ENCODE measurements at regions not wholly inside any gene's neighbourhood (a gene's known extent, or its start where the extent isn't known, plus 50 kb on each side); places are given as distances from the start of the nearest gene placed in this dataset.

GRCh38 chr10:44769450-44769849 lies 141.7 kb upstream of the TMEM72 start:
- ATAC-seq = no peak
- TF ChIP-seq BACH2 (CRISPR knock-in tag; IDR thresholded peaks at IDR 0.05; ENCODE audit: borderline replicate concordance) (no peak), ZNF565 (CRISPR knock-in tag; conservative IDR thresholded peaks at IDR 0.05; ENCODE audit: low read depth) (no peak)

GRCh38 chr10:44771233-44771995 lies 139.7 kb upstream of the TMEM72 start:
- ATAC-seq = no peak
- TF ChIP-seq ZFP30 (CRISPR knock-in tag; IDR thresholded peaks at IDR 0.05) = no peak
- TF ChIP-seq CSRNP3 (CRISPR knock-in tag; IDR thresholded peaks at IDR 0.05) = no peak
- no peak for TF ChIP-seq ZC3H10 (CRISPR knock-in tag; IDR thresholded peaks at IDR 0.05)

DNA sequence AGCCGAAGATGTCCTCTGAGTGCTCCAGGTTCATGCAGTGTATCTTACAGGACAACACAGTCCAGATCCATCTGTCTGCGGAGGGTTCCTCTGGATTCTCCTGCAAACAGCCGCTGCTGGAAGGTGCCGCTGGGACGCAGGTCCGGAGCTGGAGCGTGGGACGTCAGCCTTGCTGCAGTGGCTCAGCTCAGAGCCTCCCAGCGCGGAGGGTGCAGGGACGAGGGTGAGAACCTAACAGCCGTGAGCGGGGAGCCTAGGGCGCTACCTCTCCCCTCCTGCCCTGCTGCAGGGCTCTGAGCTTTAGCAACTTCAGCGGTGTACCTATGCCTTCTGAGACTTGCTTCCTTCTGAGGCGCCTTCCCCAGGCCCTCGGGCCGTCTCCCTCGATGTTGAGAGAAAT lies 137.6 kb upstream of the TMEM72 start:
- TF ChIP-seq ZNF8 (CRISPR knock-in tag; IDR thresholded peaks at IDR 0.05) = no peak
- TF ChIP-seq, protein P1, sequence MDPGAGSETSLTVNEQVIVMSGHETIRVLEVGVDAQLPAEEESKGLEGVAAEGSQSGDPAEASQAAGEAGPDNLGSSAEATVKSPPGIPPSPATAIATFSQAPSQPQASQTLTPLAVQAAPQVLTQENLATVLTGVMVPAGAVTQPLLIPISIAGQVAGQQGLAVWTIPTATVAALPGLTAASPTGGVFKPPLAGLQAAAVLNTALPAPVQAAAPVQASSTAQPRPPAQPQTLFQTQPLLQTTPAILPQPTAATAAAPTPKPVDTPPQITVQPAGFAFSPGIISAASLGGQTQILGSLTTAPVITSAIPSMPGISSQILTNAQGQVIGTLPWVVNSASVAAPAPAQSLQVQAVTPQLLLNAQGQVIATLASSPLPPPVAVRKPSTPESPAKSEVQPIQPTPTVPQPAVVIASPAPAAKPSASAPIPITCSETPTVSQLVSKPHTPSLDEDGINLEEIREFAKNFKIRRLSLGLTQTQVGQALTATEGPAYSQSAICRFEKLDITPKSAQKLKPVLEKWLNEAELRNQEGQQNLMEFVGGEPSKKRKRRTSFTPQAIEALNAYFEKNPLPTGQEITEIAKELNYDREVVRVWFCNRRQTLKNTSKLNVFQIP (CRISPR knock-in tag; IDR thresholded peaks at IDR 0.05; ENCODE audit: borderline replicate concordance, low read depth) = no peak
- TF ChIP-seq SNAI2 (CRISPR knock-in tag; IDR thresholded peaks at IDR 0.05) = no peak

GRCh38 chr10:44774676-44775401 lies 136.3 kb upstream of the TMEM72 start:
- ATAC-seq = no peak
- TF ChIP-seq RARB (CRISPR knock-in tag; IDR thresholded peaks at IDR 0.05) (no peak), ESRRG (CRISPR knock-in tag; IDR thresholded peaks at IDR 0.05) (no peak), ZFP30 (CRISPR knock-in tag; IDR thresholded peaks at IDR 0.05) (no peak), TCF4 (CRISPR knock-in tag; IDR thresholded peaks at IDR 0.05; ENCODE audit: borderline replicate concordance) (no peak), ZFP3 (CRISPR knock-in tag; IDR thresholded peaks at IDR 0.05) (no peak), ARNTL (CRISPR knock-in tag; IDR thresholded peaks at IDR 0.05; ENCODE audit: borderline replicate concordance, low read depth) (no peak), BACH2 (CRISPR knock-in tag; IDR thresholded peaks at IDR 0.05; ENCODE audit: borderline replicate concordance) (no peak), ZNF565 (CRISPR knock-in tag; conservative IDR thresholded peaks at IDR 0.05; ENCODE audit: low read depth) (no peak), ISL1 (CRISPR knock-in tag; IDR thresholded peaks at IDR 0.05) (no peak), CSDC2 (CRISPR knock-in tag; IDR thresholded peaks at IDR 0.05) (no peak), ZNF70 (CRISPR knock-in tag; IDR thresholded peaks at IDR 0.05) (no peak), OSR1 (CRISPR knock-in tag; IDR thresholded peaks at IDR 0.05) (no peak), TOX (CRISPR knock-in tag; IDR thresholded peaks at IDR 0.05; ENCODE audit: borderline replicate concordance) (no peak), GLIS3 (CRISPR knock-in tag; IDR thresholded peaks at IDR 0.05) (no peak)
- TF ChIP-seq, protein P1 (CRISPR knock-in tag; IDR thresholded peaks at IDR 0.05; ENCODE audit: borderline replicate concordance, low read depth) = no peak
- TF ChIP-seq, protein P2, sequence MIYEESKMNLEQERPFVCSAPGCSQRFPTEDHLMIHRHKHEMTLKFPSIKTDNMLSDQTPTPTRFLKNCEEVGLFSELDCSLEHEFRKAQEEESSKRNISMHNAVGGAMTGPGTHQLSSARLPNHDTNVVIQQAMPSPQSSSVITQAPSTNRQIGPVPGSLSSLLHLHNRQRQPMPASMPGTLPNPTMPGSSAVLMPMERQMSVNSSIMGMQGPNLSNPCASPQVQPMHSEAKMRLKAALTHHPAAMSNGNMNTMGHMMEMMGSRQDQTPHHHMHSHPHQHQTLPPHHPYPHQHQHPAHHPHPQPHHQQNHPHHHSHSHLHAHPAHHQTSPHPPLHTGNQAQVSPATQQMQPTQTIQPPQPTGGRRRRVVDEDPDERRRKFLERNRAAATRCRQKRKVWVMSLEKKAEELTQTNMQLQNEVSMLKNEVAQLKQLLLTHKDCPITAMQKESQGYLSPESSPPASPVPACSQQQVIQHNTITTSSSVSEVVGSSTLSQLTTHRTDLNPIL (CRISPR knock-in tag; IDR thresholded peaks at IDR 0.05; ENCODE audit: low read depth) = no peak

More for the DNA sequence above, 137.6 kb upstream of the TMEM72 start:
- ATAC-seq = no peak

- ATAC-seq = no peak
- TF ChIP-seq TCF4 (CRISPR knock-in tag; IDR thresholded peaks at IDR 0.05; ENCODE audit: borderline replicate concordance) (no peak), TOX (CRISPR knock-in tag; IDR thresholded peaks at IDR 0.05; ENCODE audit: borderline replicate concordance) (no peak), SNAI2 (CRISPR knock-in tag; IDR thresholded peaks at IDR 0.05) (no peak), ZFP3 (CRISPR knock-in tag; IDR thresholded peaks at IDR 0.05) (no peak), PPARA (CRISPR knock-in tag; IDR thresholded peaks at IDR 0.05; ENCODE audit: borderline replicate concordance) (no peak), BACH2 (CRISPR knock-in tag; IDR thresholded peaks at IDR 0.05; ENCODE audit: borderline replicate concordance) (no peak), ZNF565 (CRISPR knock-in tag; conservative IDR thresholded peaks at IDR 0.05; ENCODE audit: low read depth) (no peak), ZNF70 (CRISPR knock-in tag; IDR thresholded peaks at IDR 0.05) (no peak)
- TF ChIP-seq, protein P2 (CRISPR knock-in tag; IDR thresholded peaks at IDR 0.05; ENCODE audit: low read depth) = no peak
- TF ChIP-seq, protein P3, sequence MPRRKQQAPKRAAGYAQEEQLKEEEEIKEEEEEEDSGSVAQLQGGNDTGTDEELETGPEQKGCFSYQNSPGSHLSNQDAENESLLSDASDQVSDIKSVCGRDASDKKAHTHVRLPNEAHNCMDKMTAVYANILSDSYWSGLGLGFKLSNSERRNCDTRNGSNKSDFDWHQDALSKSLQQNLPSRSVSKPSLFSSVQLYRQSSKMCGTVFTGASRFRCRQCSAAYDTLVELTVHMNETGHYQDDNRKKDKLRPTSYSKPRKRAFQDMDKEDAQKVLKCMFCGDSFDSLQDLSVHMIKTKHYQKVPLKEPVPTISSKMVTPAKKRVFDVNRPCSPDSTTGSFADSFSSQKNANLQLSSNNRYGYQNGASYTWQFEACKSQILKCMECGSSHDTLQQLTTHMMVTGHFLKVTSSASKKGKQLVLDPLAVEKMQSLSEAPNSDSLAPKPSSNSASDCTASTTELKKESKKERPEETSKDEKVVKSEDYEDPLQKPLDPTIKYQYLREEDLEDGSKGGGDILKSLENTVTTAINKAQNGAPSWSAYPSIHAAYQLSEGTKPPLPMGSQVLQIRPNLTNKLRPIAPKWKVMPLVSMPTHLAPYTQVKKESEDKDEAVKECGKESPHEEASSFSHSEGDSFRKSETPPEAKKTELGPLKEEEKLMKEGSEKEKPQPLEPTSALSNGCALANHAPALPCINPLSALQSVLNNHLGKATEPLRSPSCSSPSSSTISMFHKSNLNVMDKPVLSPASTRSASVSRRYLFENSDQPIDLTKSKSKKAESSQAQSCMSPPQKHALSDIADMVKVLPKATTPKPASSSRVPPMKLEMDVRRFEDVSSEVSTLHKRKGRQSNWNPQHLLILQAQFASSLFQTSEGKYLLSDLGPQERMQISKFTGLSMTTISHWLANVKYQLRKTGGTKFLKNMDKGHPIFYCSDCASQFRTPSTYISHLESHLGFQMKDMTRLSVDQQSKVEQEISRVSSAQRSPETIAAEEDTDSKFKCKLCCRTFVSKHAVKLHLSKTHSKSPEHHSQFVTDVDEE (CRISPR knock-in tag; IDR thresholded peaks at IDR 0.05) = no peak
Observed at GRCh38 chr10:44775402-44775741, 135.8 kb upstream of the TMEM72 start.

Measured in SK-N-SH treated with all-trans-retinoic acid at 6 μM for 48 hours (cell line).